Endothelial cell of umbilical vein (primary cell): ENCODE measurements at regions not wholly inside any gene's neighbourhood (a gene's known extent, or its start where the extent isn't known, plus 50 kb on each side); places are given as distances from the start of the nearest gene placed in this dataset.

ENCODE experiments used
- BruUV-seq: library from RNA; stranded (reverse); fragments of 400-500 nt; replicated peaks from 2 replicates; lab custom pipeline; 2021; lab: Mats Ljungman, UMichigan
- CTCF ChIA-PET: fragments of 300-600, 350-600 bp; sonication (Branson Sonifier 250); formaldehyde crosslinking; loops from one replicate; lab custom pipeline; 2021; ENCODE audit warnings: antibody characterized with exemption, inconsistent platforms; lab: Charles Lee
- POLR2A ChIA-PET: fragments of 300-600, 350-600 bp; sonication (Branson Sonifier 250); formaldehyde crosslinking; loops from one replicate; lab custom pipeline; 2021; ENCODE audit warnings: antibody characterized with exemption, inconsistent platforms; lab: Charles Lee
- DNase-seq: peaks from one replicate; pipeline ENCODE4 v3.0.0-alpha.2; 2011; ENCODE audit warnings: low read depth, low spot score
- FAIRE-seq: peaks from 2 replicates; lab custom pipeline; 2011; peaks lifted over from hg19 to GRCh38; lab: Jason Lieb, UNC
- H2AFZ ChIP-seq: 2 replicates; pipeline ENCODE4 v1.6.0; 2012; ENCODE audit warnings: low read depth, low read length, control low read depth, inconsistent platforms
- H3K27ac ChIP-seq: 2 replicates; pipeline ENCODE4 v1.5.1; 2011; ENCODE audit warnings: low read depth, mild to moderate bottlenecking, control low read depth, low read length, moderate library complexity; ENCODE audit not compliant: insufficient read depth
- H3K27me3 ChIP-seq, 2 experiments: 2 replicates each; pipeline versions ENCODE4 v1.6.0 to v1.6.1; 2011; ENCODE audit warnings: low read length in 2 of 2, mixed read lengths in 1 of 2; ENCODE audit not compliant: control insufficient read depth in 2 of 2, insufficient read depth in 2 of 2
- H3K36me3 ChIP-seq, 2 experiments: 2 replicates in 1 of 2; 3 replicates in 1 of 2; pipeline ENCODE4 v1.5.1; 2011; ENCODE audit warnings: low read length in 2 of 2, mild to moderate bottlenecking in 1 of 2, moderate library complexity in 1 of 2; ENCODE audit not compliant: control insufficient read depth in 2 of 2, insufficient read depth in 2 of 2; ENCODE audit errors: extremely low read depth in 1 of 2
- H3K4me1 ChIP-seq: 3 replicates; pipeline ENCODE4 v1.5.1; 2011; ENCODE audit warnings: mild to moderate bottlenecking, low read length; ENCODE audit not compliant: control insufficient read depth, insufficient read depth; ENCODE audit errors: extremely low read depth
- H3K4me2 ChIP-seq: 2 replicates; pipeline ENCODE4 v1.6.1; 2011; ENCODE audit warnings: low read length, control low read depth, mixed read lengths; ENCODE audit not compliant: insufficient read depth
- H3K4me3 ChIP-seq, 3 experiments: fragments of 200-600 bp in 1 of 3; sonication (generic), shearing (Covaris generic) in 1 of 3; replicated peaks in 1 of 3; 2 replicates each; pipeline ENCODE4 v1.5.1; 2011 to 2016; ENCODE audit warnings: control low read depth in 3 of 3, low read length in 3 of 3, mild to moderate bottlenecking in 2 of 3, inconsistent platforms in 1 of 3, low read depth in 1 of 3, moderate library complexity in 1 of 3; ENCODE audit not compliant: insufficient read depth in 1 of 3
- H3K79me2 ChIP-seq: 2 replicates; pipeline ENCODE4 v1.6.0; 2012; ENCODE audit warnings: low read length, inconsistent platforms; ENCODE audit not compliant: control insufficient read depth, insufficient read depth
- H3K9ac ChIP-seq: replicated peaks from 2 replicates; pipeline ENCODE3; 2011; ENCODE audit warnings: low read length, control low read depth; ENCODE audit not compliant: insufficient read depth; ENCODE audit errors: extremely low read depth
- H3K9me1 ChIP-seq: replicated peaks from 3 replicates; pipeline ENCODE4 v1.6.0; 2011; ENCODE audit warnings: mild to moderate bottlenecking, low read length; ENCODE audit not compliant: control insufficient read depth, insufficient read depth; ENCODE audit errors: extremely low read depth
- H3K9me3 ChIP-seq: replicated peaks from 2 replicates; pipeline ENCODE4 v1.5.1; 2012; ENCODE audit warnings: low read length, inconsistent platforms; ENCODE audit not compliant: control insufficient read depth, insufficient read depth
- H4K20me1 ChIP-seq: replicated peaks from 2 replicates; pipeline ENCODE3; 2011; ENCODE audit warnings: mild to moderate bottlenecking, low read length; ENCODE audit not compliant: control insufficient read depth, insufficient read depth; ENCODE audit errors: extremely low read depth
- CTCF ChIP-seq, 2 donors: IDR thresholded peaks; 1 replicate in 1 of 2; 2 replicates in 1 of 2; pipeline ENCODE4 v1.5.1; 2011; ENCODE audit warnings: low read length in 2 of 2, mild to moderate bottlenecking in 2 of 2, moderate library complexity in 2 of 2, control low read depth in 1 of 2, inconsistent platforms in 1 of 2, low read depth in 1 of 2; ENCODE audit not compliant: insufficient read depth in 1 of 2; ENCODE audit errors: extremely low read depth in 1 of 2
- EZH2 ChIP-seq: IDR thresholded peaks from 2 replicates; pipeline ENCODE4 v1.6.1; 2012; ENCODE audit warnings: borderline replicate concordance, low read depth, mild to moderate bottlenecking, moderate library complexity, low read length, inconsistent platforms; ENCODE audit not compliant: severe bottlenecking
- FOS ChIP-seq: IDR thresholded peaks from 2 replicates; pipeline ENCODE4 v1.6.1; 2011; ENCODE audit warnings: mild to moderate bottlenecking, low read length, moderate library complexity, borderline replicate concordance; ENCODE audit not compliant: insufficient read depth
- GATA2 ChIP-seq: IDR thresholded peaks from 2 replicates; pipeline ENCODE4 v1.7.0; 2011; ENCODE audit warnings: low read depth, mild to moderate bottlenecking, moderate library complexity, mixed read lengths, low read length; ENCODE audit not compliant: insufficient read length, insufficient read depth
- JUN ChIP-seq: IDR thresholded peaks from 2 replicates; pipeline ENCODE4 v1.6.1; 2011; ENCODE audit warnings: borderline replicate concordance, low read depth; ENCODE audit not compliant: insufficient read length, insufficient read depth
- MAX ChIP-seq: IDR thresholded peaks from 2 replicates; pipeline ENCODE4 v1.6.1; 2011; ENCODE audit not compliant: insufficient read depth, insufficient read length
- MYC ChIP-seq: IDR thresholded peaks from one replicate; pipeline ENCODE4 v1.6.1; 2011; ENCODE audit warnings: mild to moderate bottlenecking, low read depth, low read length
- POLR2A ChIP-seq: IDR thresholded peaks from 2 replicates; pipeline ENCODE4 v1.6.1; 2012; ENCODE audit warnings: low read depth, mild to moderate bottlenecking, control low read depth, low read length
- POLR2AphosphoS5 ChIP-seq: IDR thresholded peaks from 2 replicates; pipeline ENCODE4 v1.6.1; 2012; ENCODE audit warnings: low read depth, mild to moderate bottlenecking, control low read depth, low read length, moderate library complexity; ENCODE audit not compliant: insufficient read depth
- dilution Hi-C: fragments of 300-500 bp; cut with MboI; formaldehyde crosslinking; loops from one replicate; pipeline ENCODE4 v1.15.0; 2019; ENCODE audit warnings: low sequenced_read_pairs; ENCODE audit not compliant: extremely low pct_ligation_motif_present
- intact Hi-C: fragments of 100-400 bp; cut with micrococcal nuclease; formaldehyde crosslinking; loops from one replicate; pipeline ENCODE4 v1.10.0; 2022

- intact Hi-C loops, result no loop called here
- no peak overlapping the region for H2AFZ ChIP-seq
- no peak overlapping the region for H3K4me3 ChIP-seq
- peaks cover 2% of the 10 kb centered on the region for H3K9me3 ChIP-seq
- H3K4me1 ChIP-seq, result no peaks in the 10 kb centered on the region
- H3K36me3 ChIP-seq, result no peaks in the 10 kb centered on the region
- H3K9ac ChIP-seq, result no peak overlapping the region
- FAIRE-seq, result no peak
- BruUV-seq, result no TSS peak
- no peak overlapping the region for H3K27ac ChIP-seq
- TF ChIP-seq EZH2, result no peak
- TF ChIP-seq MYC, result no peak
- no peak for TF ChIP-seq POLR2AphosphoS5
- no peak for TF ChIP-seq FOS
- TF ChIP-seq GATA2, result no peak
- TF ChIP-seq POLR2A, result no peak
- no peak for TF ChIP-seq MAX
- no peak for TF ChIP-seq JUN
- ChIA-PET POLR2A (no interaction called here), CTCF (no interaction called here)
- DNase-seq, result no peak
- no peaks in the 10 kb centered on the region for H3K9me1 ChIP-seq
- H3K4me2 ChIP-seq, result no peak overlapping the region
- dilution Hi-C loops, result no loop called here
- no peaks in the 10 kb centered on the region for H3K27me3 ChIP-seq
- no peaks in the 10 kb centered on the region for H3K79me2 ChIP-seq
- H4K20me1 ChIP-seq, result no peaks in the 10 kb centered on the region
These were observed 1478.8 kb downstream of the BRD1 start for GRCh38 chr22:48348855-48349254.

- FAIRE-seq (no peak), DNase-seq (no peak)
- no peak overlapping the region for H2AFZ ChIP-seq
- intact Hi-C loops, result no loop called here
- no peaks in the 10 kb centered on the region for H3K27me3 ChIP-seq
- no peaks in the 10 kb centered on the region for H3K9me1 ChIP-seq
- ChIA-PET CTCF (no interaction called here), POLR2A (no interaction called here)
- BruUV-seq, result no TSS peak
- H3K9me3 ChIP-seq, result peaks cover 3% of the 10 kb centered on the region
- no peaks in the 10 kb centered on the region for H4K20me1 ChIP-seq
- H3K4me2 ChIP-seq, result no peak overlapping the region
- no peaks in the 10 kb centered on the region for H3K36me3 ChIP-seq
- no peak overlapping the region for H3K9ac ChIP-seq
- no peaks in the 10 kb centered on the region for H3K79me2 ChIP-seq
- H3K4me1 ChIP-seq, result no peaks in the 10 kb centered on the region
- H3K27ac ChIP-seq, result no peak overlapping the region
- dilution Hi-C loops, result no loop called here
- H3K4me3 ChIP-seq, result no peak overlapping the region
- no peak for TF ChIP-seq EZH2
- no peak for TF ChIP-seq POLR2AphosphoS5
- TF ChIP-seq JUN, result no peak
- TF ChIP-seq CTCF (IDR thresholded peaks at IDR 0.05; ENCODE audit: extremely low read depth in 1 of 2, insufficient read depth in 1 of 2, low read depth in 1 of 2, low read length in 2 of 2), result no peak
- no peak for TF ChIP-seq POLR2A
- TF ChIP-seq FOS, result no peak
- TF ChIP-seq MAX, result no peak
- no peak for TF ChIP-seq MYC
- no peak for TF ChIP-seq GATA2
These were observed 1480.4 kb downstream of the BRD1 start for GRCh38 chr22:48347311-48347710.
